Chondrocyte (in vitro differentiated cells): ENCODE measurements at regions not wholly inside any gene's neighbourhood (a gene's known extent, or its start where the extent isn't known, plus 50 kb on each side); places are given as distances from the start of the nearest gene placed in this dataset.

ENCODE experiments used
- DNase-seq: peaks from one replicate; pipeline ENCODE4 v3.0.0; 2021; ENCODE audit warnings: mixed read lengths, low spot score
- H3K27ac Mint-ChIP-seq: one replicate; pipeline ENCODE4 v1.8.0; 2021; ENCODE audit warnings: mild to moderate bottlenecking, moderate library complexity, mixed read lengths; ENCODE audit not compliant: unreplicated experiment
- H3K27me3 Mint-ChIP-seq: 2 replicates; pipeline ENCODE4 v1.8.0; 2021; ENCODE audit warnings: low read depth, mixed read lengths
- H3K36me3 Mint-ChIP-seq: 2 replicates; pipeline ENCODE4 v1.8.0; 2021; ENCODE audit warnings: low read depth, mixed read lengths
- H3K4me1 Mint-ChIP-seq: 2 replicates; pipeline ENCODE4 v1.8.0; 2021; ENCODE audit warnings: low read depth, mild to moderate bottlenecking, mixed read lengths
- H3K4me3 Mint-ChIP-seq: one replicate; pipeline ENCODE4 v1.8.0; 2021; ENCODE audit warnings: mild to moderate bottlenecking, moderate library complexity, mixed read lengths; ENCODE audit not compliant: unreplicated experiment
- H3K9me3 Mint-ChIP-seq: 2 replicates; pipeline ENCODE4 v1.8.0; 2021; ENCODE audit warnings: low read depth, mixed read lengths
- TF ChIP-seq, protein P1 (sequence below): fragments of 200-600 bp; sonication (generic); IDR thresholded peaks from 2 replicates; pipeline ENCODE4 v1.5.0; 2021; ENCODE audit warnings: antibody characterized with exemption, mild to moderate bottlenecking, moderate library complexity

DNA sequence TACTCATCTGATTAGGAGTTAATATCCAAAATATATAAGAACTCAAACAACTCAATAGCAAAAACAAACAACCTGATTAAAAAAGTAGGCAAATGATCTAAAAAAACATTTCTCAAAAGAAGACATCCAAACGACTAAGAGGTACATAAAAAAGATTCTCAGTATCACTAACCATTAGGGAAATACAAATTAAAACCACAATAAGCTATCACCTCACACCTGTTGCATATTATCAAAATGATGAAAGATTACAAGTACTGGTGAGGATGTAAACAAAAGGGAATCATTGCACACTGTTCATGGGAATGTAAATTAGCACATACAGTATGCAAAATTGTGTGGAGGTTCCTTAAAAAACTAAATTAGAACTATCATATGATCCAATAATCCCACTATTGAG, 865.5 kb downstream of the TMEM182 start:
- TF ChIP-seq, protein P1, sequence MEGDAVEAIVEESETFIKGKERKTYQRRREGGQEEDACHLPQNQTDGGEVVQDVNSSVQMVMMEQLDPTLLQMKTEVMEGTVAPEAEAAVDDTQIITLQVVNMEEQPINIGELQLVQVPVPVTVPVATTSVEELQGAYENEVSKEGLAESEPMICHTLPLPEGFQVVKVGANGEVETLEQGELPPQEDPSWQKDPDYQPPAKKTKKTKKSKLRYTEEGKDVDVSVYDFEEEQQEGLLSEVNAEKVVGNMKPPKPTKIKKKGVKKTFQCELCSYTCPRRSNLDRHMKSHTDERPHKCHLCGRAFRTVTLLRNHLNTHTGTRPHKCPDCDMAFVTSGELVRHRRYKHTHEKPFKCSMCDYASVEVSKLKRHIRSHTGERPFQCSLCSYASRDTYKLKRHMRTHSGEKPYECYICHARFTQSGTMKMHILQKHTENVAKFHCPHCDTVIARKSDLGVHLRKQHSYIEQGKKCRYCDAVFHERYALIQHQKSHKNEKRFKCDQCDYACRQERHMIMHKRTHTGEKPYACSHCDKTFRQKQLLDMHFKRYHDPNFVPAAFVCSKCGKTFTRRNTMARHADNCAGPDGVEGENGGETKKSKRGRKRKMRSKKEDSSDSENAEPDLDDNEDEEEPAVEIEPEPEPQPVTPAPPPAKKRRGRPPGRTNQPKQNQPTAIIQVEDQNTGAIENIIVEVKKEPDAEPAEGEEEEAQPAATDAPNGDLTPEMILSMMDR = no peak
- Mint-ChIP-seq H3K27me3 (no peaks in the 10 kb centered on the region), H3K4me1 (no peaks in the 10 kb centered on the region), H3K27ac (no peak overlapping the region), H3K36me3 (no peaks in the 10 kb centered on the region), H3K9me3 (peaks cover 28% of the 10 kb centered on the region), H3K4me3 (no peak overlapping the region)
- no peak for DNase-seq

DNA sequence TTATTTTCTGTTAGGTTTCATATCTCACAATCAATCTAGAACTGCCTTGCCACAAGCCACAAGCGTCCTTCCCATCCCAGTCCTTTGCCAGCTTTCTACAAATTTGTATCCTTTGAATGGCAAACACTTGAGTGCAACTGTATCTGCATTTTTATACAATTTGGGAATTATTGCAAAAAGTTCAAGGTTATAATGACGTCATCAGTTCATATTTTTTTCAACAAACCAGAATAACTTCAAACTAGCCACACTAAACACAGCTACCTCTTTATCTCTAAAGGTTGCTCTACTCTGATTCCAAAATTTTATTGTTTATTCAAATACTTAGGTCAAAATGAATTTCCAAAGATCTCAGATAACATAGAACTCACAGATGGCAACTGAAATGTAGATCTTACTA, 877.1 kb downstream of the TMEM182 start:
- H3K27me3 Mint-ChIP-seq = no peaks in the 10 kb centered on the region
- no peak for DNase-seq
- H3K9me3 Mint-ChIP-seq = peaks cover 3% of the 10 kb centered on the region
- H3K4me3 Mint-ChIP-seq = no peak overlapping the region
- H3K36me3 Mint-ChIP-seq = no peaks in the 10 kb centered on the region
- no peaks in the 10 kb centered on the region for H3K4me1 Mint-ChIP-seq
- H3K27ac Mint-ChIP-seq = no peak overlapping the region
- TF ChIP-seq, protein P1 = no peak

DNA sequence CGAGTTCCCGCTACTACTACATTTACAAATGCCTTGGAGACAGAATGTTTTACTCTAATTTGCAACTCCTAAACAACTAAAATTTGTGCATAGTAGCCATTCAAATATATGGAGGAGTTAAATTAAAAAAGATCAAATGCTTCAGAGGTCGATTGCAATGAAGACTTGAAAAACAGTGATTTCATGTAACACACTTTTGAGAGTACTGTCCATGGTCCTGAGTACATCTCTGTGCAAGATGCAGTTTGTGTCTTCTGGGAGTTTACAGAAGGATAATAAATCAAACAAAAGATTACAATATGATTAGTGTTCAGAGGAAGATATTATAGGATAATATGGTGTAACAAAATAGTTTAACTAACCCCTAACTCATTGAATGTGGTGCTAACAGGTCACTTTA, 894.7 kb downstream of the TMEM182 start:
- no peak overlapping the region for H3K4me3 Mint-ChIP-seq
- peaks cover 4% of the 10 kb centered on the region for H3K9me3 Mint-ChIP-seq
- peaks cover under 1% of the 10 kb centered on the region for H3K27me3 Mint-ChIP-seq
- no peaks in the 10 kb centered on the region for H3K4me1 Mint-ChIP-seq
- no peak for DNase-seq
- TF ChIP-seq, protein P1 = no peak
- H3K36me3 Mint-ChIP-seq = no peaks in the 10 kb centered on the region
- H3K27ac Mint-ChIP-seq = no peak overlapping the region

DNA sequence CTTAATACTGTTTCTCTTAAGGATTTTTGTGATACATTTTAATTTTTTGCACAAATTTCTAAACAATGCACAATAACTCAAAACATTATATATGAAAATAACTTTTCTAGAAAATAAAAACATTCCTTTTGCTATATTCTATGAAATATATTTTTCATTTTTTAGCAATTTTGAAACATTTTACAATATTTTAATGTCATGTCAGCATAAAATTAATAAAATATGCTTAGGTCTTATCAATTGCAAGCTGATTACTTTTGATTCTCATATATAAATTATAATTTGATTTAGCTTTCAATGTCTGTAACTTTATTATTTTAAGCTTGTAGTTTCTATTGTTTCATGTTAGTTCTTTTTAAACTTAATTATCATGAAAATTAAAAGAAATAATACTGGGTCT, 898.7 kb downstream of the TMEM182 start:
- Mint-ChIP-seq H3K4me1 (no peaks in the 10 kb centered on the region), H3K9me3 (peaks cover 4% of the 10 kb centered on the region), H3K36me3 (no peaks in the 10 kb centered on the region), H3K4me3 (no peak overlapping the region), H3K27ac (no peak overlapping the region), H3K27me3 (peaks cover 10% of the 10 kb centered on the region)
- TF ChIP-seq, protein P1 = no peak
- DNase-seq = no peak

DNA sequence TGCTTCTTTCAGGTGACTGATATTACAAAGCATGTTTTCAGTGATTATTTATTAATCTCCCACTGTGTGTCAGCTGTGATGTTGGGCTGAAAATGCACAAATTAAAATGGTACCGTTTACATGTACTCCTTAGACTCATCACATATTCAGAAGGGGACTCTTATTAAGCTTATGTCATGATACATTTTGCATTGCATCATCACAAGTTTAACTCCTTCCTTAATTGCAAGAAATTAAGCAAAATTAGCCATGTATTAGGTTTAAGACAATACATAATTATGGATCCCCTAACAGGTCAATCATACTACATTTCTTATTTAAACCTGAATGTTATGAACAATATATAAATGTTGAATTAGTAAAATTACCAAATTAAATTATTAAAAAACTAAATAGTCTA, 899.1 kb downstream of the TMEM182 start:
- Mint-ChIP-seq H3K27me3 (peaks cover 10% of the 10 kb centered on the region), H3K4me3 (no peak overlapping the region), H3K9me3 (peaks cover 4% of the 10 kb centered on the region), H3K4me1 (no peaks in the 10 kb centered on the region), H3K27ac (no peak overlapping the region), H3K36me3 (no peaks in the 10 kb centered on the region)
- TF ChIP-seq, protein P1 = no peak
- no peak for DNase-seq
